ENCODE measurements at regions not wholly inside any gene's neighbourhood (a gene's known extent, or its start where the extent isn't known, plus 50 kb on each side); places are given as distances from the start of the nearest gene placed in this dataset.

- TF ChIP-seq SMC3 (IDR thresholded peaks at IDR 0.05) (no peak), REST (IDR thresholded peaks at IDR 0.05) (no peak), MAFK (IDR thresholded peaks at IDR 0.05; ENCODE audit: partially characterized antibody) (no peak), CTCF (IDR thresholded peaks at IDR 0.05) (no peak), ZSCAN20 (CRISPR knock-in tag; IDR thresholded peaks at IDR 0.05) (no peak), RAD21 (conservative IDR thresholded peaks at IDR 0.05 in 1 of 2, IDR thresholded peaks at IDR 0.05 in 1 of 2) (no peak), BHLHE40 (IDR thresholded peaks at IDR 0.05; ENCODE audit: low read depth, low read length) (no peak), HDAC2 (IDR thresholded peaks at IDR 0.05) (no peak), CHD2 (IDR thresholded peaks at IDR 0.05; ENCODE audit: low read length, partially characterized antibody) (no peak), RFX5 (IDR thresholded peaks at IDR 0.05) (no peak), POLR2A (IDR thresholded peaks at IDR 0.05; ENCODE audit: low read length) (no peak), USF2 (IDR thresholded peaks at IDR 0.05) (no peak)
Measured at GRCh38 chr11:115577701-115578100, 73.5 kb upstream of the CADM1 start.
